ENCODE measurements at regions not wholly inside any gene's neighbourhood (a gene's known extent, or its start where the extent isn't known, plus 50 kb on each side); places are given as distances from the start of the nearest gene placed in this dataset.

DNA sequence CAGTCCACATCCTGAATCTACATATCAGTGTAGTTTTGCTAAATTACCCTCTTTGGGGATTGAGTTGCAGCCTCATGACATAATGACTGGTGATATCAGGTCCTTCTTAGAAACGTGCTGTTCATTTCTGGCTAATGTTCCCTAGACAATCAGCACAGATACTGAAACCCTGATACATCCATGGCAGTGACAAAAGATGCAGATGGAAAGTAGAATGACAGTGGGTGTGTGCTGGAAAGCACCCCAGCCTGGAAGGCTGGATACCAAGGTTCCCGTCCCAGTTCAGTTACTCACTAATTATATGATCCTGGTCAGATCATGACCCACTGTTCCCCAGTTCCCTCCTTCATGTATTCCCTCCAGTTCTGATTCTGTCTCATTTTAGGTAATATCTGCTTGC is 198.2 kb upstream of the FGGY start:
- no peak for DNase-seq
- Histone ChIP-seq H3K9me3 (ENCODE audit: severe bottlenecking) (no peaks in the 10 kb centered on the region), H3K27me3 (ENCODE audit: insufficient read depth, low read depth, severe bottlenecking) (no peaks in the 10 kb centered on the region), H3K36me3 (no peaks in the 10 kb centered on the region), H3K4me3 (ENCODE audit: low read depth, low read length) (no peak overlapping the region), H3K27ac (no peak overlapping the region)
- TF ChIP-seq, protein P1, sequence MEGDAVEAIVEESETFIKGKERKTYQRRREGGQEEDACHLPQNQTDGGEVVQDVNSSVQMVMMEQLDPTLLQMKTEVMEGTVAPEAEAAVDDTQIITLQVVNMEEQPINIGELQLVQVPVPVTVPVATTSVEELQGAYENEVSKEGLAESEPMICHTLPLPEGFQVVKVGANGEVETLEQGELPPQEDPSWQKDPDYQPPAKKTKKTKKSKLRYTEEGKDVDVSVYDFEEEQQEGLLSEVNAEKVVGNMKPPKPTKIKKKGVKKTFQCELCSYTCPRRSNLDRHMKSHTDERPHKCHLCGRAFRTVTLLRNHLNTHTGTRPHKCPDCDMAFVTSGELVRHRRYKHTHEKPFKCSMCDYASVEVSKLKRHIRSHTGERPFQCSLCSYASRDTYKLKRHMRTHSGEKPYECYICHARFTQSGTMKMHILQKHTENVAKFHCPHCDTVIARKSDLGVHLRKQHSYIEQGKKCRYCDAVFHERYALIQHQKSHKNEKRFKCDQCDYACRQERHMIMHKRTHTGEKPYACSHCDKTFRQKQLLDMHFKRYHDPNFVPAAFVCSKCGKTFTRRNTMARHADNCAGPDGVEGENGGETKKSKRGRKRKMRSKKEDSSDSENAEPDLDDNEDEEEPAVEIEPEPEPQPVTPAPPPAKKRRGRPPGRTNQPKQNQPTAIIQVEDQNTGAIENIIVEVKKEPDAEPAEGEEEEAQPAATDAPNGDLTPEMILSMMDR (IDR thresholded peaks at IDR 0.05; ENCODE audit: low read depth, low read length) = no peak

DNA sequence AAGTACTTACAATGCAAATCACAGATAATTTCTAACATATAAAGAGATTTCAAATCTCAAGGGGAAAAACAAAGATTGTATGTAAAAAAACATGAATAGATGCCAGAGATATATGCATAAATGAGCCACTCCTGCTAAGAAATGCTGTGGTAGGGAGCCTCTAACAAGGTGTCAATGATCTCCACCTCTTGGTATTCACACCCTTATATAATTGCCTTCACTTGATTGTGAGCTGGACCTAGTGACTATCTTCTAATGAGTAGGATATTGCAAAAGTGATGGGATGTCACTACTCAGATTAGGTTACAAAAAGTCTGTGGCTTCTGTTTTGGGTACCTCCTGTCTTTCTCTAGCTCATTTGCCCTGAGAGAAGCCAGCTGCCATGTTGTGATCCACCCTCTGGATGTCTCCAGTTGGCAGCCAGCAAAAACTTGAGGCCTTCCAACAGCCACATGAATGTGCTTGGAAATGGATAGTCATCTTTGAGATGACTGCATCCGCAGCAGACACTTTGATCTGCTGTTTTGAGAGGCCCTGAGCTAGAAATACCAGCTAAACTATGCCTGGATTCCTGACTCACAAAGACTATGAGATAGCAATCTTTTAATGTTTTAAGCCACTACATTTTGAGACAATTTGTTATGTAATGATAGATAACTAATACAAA is 196.1 kb upstream of the FGGY start:
- H3K9me3 ChIP-seq (ENCODE audit: severe bottlenecking) = no peaks in the 10 kb centered on the region
- no peaks in the 10 kb centered on the region for H3K27me3 ChIP-seq (ENCODE audit: insufficient read depth, low read depth, severe bottlenecking)
- H3K27ac ChIP-seq = no peak overlapping the region
- DNase-seq = no peak
- no peak overlapping the region for H3K4me3 ChIP-seq (ENCODE audit: low read depth, low read length)
- TF ChIP-seq, protein P1 (IDR thresholded peaks at IDR 0.05; ENCODE audit: low read depth, low read length) = no peak
- H3K36me3 ChIP-seq = no peaks in the 10 kb centered on the region

DNA sequence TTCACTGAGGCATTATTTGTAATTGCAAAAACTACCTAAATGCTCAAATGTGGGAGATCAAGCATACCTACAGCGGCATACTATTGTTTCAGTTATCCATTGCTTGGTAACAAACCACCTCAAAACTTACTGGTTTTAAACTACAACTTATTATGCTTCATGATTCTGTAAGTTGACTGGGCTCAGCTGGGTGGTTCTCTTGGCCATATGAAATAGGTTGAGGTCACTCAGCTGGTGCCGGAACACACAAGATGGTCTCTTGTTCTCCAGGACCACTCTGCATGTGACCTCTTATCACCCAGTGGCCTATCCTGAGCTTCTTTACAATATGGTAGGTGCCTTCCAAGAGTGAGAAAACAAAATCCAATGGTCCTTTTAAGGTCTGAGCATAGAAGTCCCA is 195.4 kb upstream of the FGGY start:
- no peaks in the 10 kb centered on the region for H3K27me3 ChIP-seq (ENCODE audit: insufficient read depth, low read depth, severe bottlenecking)
- H3K27ac ChIP-seq = no peak overlapping the region
- no peaks in the 10 kb centered on the region for H3K36me3 ChIP-seq
- TF ChIP-seq, protein P1 (IDR thresholded peaks at IDR 0.05; ENCODE audit: low read depth, low read length) = no peak
- H3K4me3 ChIP-seq (ENCODE audit: low read depth, low read length) = no peak overlapping the region
- no peaks in the 10 kb centered on the region for H3K9me3 ChIP-seq (ENCODE audit: severe bottlenecking)
- no peak for DNase-seq

DNA sequence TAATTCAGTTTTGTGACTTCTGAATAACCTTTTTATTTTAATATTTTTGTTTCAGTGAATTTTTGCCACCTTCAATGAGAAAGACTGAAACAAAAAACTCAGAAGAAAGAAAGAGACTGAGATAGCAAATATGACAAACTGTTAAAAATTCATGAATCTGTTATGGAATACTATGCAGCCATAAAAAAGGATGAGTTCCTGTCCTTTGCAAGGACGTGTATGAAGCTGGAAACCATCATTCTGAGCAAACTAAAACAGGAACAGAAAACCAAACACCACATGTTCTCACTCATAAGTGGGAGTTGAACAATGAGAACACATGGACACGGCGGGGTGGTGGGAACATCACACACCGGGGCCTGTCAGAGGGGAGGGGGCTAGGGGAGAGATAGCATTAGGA is 193.4 kb upstream of the FGGY start:
- Histone ChIP-seq H3K9me3 (ENCODE audit: severe bottlenecking) (no peaks in the 10 kb centered on the region), H3K36me3 (no peaks in the 10 kb centered on the region), H3K27ac (no peak overlapping the region), H3K27me3 (ENCODE audit: insufficient read depth, low read depth, severe bottlenecking) (no peaks in the 10 kb centered on the region), H3K4me3 (ENCODE audit: low read depth, low read length) (no peak overlapping the region)
- no peak for DNase-seq
- TF ChIP-seq, protein P1 (IDR thresholded peaks at IDR 0.05; ENCODE audit: low read depth, low read length) = no peak

DNA sequence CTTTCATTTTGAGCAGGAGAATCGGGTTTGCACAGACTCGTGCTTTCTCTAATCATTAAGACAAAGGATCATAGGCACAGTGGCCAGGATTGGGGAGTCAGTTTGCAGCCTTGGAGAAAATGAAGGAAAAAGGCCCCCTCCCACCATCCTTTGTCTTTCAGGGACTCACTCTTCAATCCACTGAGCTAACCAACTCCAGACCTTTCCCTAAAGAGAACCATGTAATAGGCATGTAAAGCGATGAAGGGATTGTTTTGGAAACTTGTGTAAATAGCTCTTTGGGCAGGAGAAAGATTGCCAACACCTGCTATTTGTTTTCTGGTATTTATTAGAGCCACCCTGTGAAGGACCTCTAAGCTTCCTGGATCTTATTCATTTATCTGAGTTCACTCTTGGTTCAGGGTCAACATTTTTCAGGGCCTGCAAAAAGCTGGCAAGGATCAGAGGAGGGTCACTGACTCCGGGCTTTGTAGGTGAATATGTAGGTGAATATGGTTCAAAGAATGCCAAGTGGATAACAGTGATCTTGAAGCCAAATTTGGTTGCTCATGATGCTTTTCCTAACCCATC is 192.6 kb upstream of the FGGY start:
- no peaks in the 10 kb centered on the region for H3K36me3 ChIP-seq
- H3K4me3 ChIP-seq (ENCODE audit: low read depth, low read length) = no peak overlapping the region
- no peak for DNase-seq
- no peaks in the 10 kb centered on the region for H3K27me3 ChIP-seq (ENCODE audit: insufficient read depth, low read depth, severe bottlenecking)
- H3K9me3 ChIP-seq (ENCODE audit: severe bottlenecking) = no peaks in the 10 kb centered on the region
- H3K27ac ChIP-seq = no peak overlapping the region
- TF ChIP-seq, protein P1 (IDR thresholded peaks at IDR 0.05; ENCODE audit: low read depth, low read length) = no peak
